ENCODE measurements at regions not wholly inside any gene's neighbourhood (a gene's known extent, or its start where the extent isn't known, plus 50 kb on each side); places are given as distances from the start of the nearest gene placed in this dataset.
"Not testable (repeated sequence)": the region's sequence is repeated elsewhere in the genome, so short reads cannot be mapped to it uniquely, and the experiment has no call there.

- not testable (repeated sequence) for TF ChIP-seq CTCF, POLR2A (IDR thresholded peaks at IDR 0.05)
Measured at GRCh38 chr1:121040974-121041373, 143.2 kb downstream of the FAM72B start.
